Keratinocyte (primary cell): ENCODE measurements at regions not wholly inside any gene's neighbourhood (a gene's known extent, or its start where the extent isn't known, plus 50 kb on each side); places are given as distances from the start of the nearest gene placed in this dataset.

Source experiments
- DNase-seq: peaks from one replicate; pipeline ENCODE4 v3.0.0-alpha.2; 2011; ENCODE audit warnings: low read depth, missing footprints, low spot score
- FAIRE-seq: peaks from 2 replicates; lab custom pipeline; 2011; peaks lifted over from hg19 to GRCh38; lab: Jason Lieb, UNC
- H2AFZ ChIP-seq: 2 replicates; pipeline ENCODE4 v1.6.0; 2012; ENCODE audit warnings: low read length, control low read depth, inconsistent platforms; ENCODE audit not compliant: control insufficient read depth
- H3K27ac ChIP-seq: 2 replicates; pipeline ENCODE4 v1.5.1; 2011; ENCODE audit warnings: low read length; ENCODE audit not compliant: control insufficient read depth, insufficient read depth
- H3K27me3 ChIP-seq: 3 replicates; pipeline ENCODE4 v1.6.0; 2011; ENCODE audit warnings: low read length; ENCODE audit not compliant: control insufficient read depth, insufficient read depth; ENCODE audit errors: extremely low read depth
- H3K36me3 ChIP-seq, 2 experiments: 2 replicates in 1 of 2; 3 replicates in 1 of 2; pipeline ENCODE4 v1.5.1; 2011; ENCODE audit warnings: low read length in 2 of 2, mild to moderate bottlenecking in 1 of 2; ENCODE audit not compliant: control insufficient read depth in 2 of 2, insufficient read depth in 2 of 2; ENCODE audit errors: extremely low read depth in 1 of 2
- H3K4me1 ChIP-seq: 3 replicates; pipeline ENCODE4 v1.5.1; 2011; ENCODE audit warnings: low read length; ENCODE audit not compliant: control insufficient read depth, insufficient read depth; ENCODE audit errors: extremely low read depth
- H3K4me2 ChIP-seq: 3 replicates; pipeline ENCODE4 v1.6.0; 2011; ENCODE audit warnings: low read depth, low read length; ENCODE audit not compliant: control insufficient read depth, insufficient read depth; ENCODE audit errors: extremely low read depth
- H3K4me3 ChIP-seq, 3 experiments: fragments of 200-600 bp in 1 of 3; sonication (generic) in 1 of 3; 2 replicates in 2 of 3; 3 replicates in 1 of 3; pipeline ENCODE4 v1.5.1; 2011 to 2016; ENCODE audit warnings: low read length in 3 of 3, mild to moderate bottlenecking in 3 of 3, control low read depth in 2 of 3, inconsistent platforms in 1 of 3, low read depth in 1 of 3, mixed read lengths in 1 of 3, mixed run types in 1 of 3, moderate library complexity in 1 of 3; ENCODE audit not compliant: control insufficient read depth in 2 of 3, insufficient read depth in 2 of 3; ENCODE audit errors: extremely low read depth in 1 of 3
- H3K79me2 ChIP-seq: 2 replicates; pipeline ENCODE4 v1.6.0; 2012; ENCODE audit warnings: low read length; ENCODE audit not compliant: control insufficient read depth, insufficient read depth
- H3K9ac ChIP-seq: 3 replicates; pipeline ENCODE4 v1.6.0; 2011; ENCODE audit warnings: low read length; ENCODE audit not compliant: control insufficient read depth, insufficient read depth; ENCODE audit errors: extremely low read depth
- H3K9me1 ChIP-seq: 3 replicates; pipeline ENCODE4 v1.6.0; 2011; ENCODE audit warnings: low read length; ENCODE audit not compliant: control insufficient read depth, insufficient read depth; ENCODE audit errors: extremely low read depth
- H3K9me3 ChIP-seq: 2 replicates; pipeline ENCODE4 v1.5.1; 2012; ENCODE audit warnings: low read depth, low read length; ENCODE audit not compliant: control insufficient read depth
- H4K20me1 ChIP-seq: 3 replicates; pipeline ENCODE4 v1.6.0; 2011; ENCODE audit warnings: low read length; ENCODE audit not compliant: control insufficient read depth, insufficient read depth; ENCODE audit errors: extremely low read depth
- CTCF ChIP-seq, 3 experiments: IDR thresholded peaks in 1 of 3; conservative IDR thresholded peaks in 1 of 3; optimal IDR thresholded peaks in 1 of 3; 2 replicates in 2 of 3; 3 replicates in 1 of 3; pipeline versions ENCODE3 to v1.5.1; 2011; ENCODE audit warnings: low read length in 3 of 3, mild to moderate bottlenecking in 3 of 3, moderate library complexity in 2 of 3, control low read depth in 1 of 3, inconsistent platforms in 1 of 3; ENCODE audit not compliant: insufficient read depth in 2 of 3; ENCODE audit errors: extremely low read depth in 1 of 3
- EZH2 ChIP-seq: IDR thresholded peaks from one replicate; pipeline ENCODE4 v1.6.1; 2012; ENCODE audit warnings: inconsistent platforms, mild to moderate bottlenecking, low read length, moderate library complexity
- dilution Hi-C: fragments of 300-500 bp; cut with MboI; formaldehyde crosslinking; loops from one replicate; pipeline ENCODE4 v1.7.0; 2020; ENCODE audit warnings: low sequenced_read_pairs; ENCODE audit not compliant: extremely low pct_ligation_motif_present

- no peak overlapping the region for H3K4me2 ChIP-seq
- no peaks in the 10 kb centered on the region for H3K27me3 ChIP-seq
- no peak overlapping the region for H2AFZ ChIP-seq
- DNase-seq (no peak), FAIRE-seq (no peak)
- no peak overlapping the region for H3K9ac ChIP-seq
- H3K27ac ChIP-seq = no peak overlapping the region
- dilution Hi-C loops = no loop called here
- H3K4me3 ChIP-seq = no peak overlapping the region
- TF ChIP-seq CTCF (optimal IDR thresholded peaks at IDR 0.05 in 1 of 3, IDR thresholded peaks at IDR 0.05 in 1 of 3, conservative IDR thresholded peaks at IDR 0.05 in 1 of 3; ENCODE audit: extremely low read depth in 1 of 3, insufficient read depth in 2 of 3, low read length in 3 of 3) (no peak), EZH2 (no peak)
- H4K20me1 ChIP-seq = no peaks in the 10 kb centered on the region
- no peaks in the 10 kb centered on the region for H3K9me3 ChIP-seq
- H3K36me3 ChIP-seq = no peaks in the 10 kb centered on the region
- H3K79me2 ChIP-seq = no peaks in the 10 kb centered on the region
- H3K4me1 ChIP-seq = no peaks in the 10 kb centered on the region
- H3K9me1 ChIP-seq = no peaks in the 10 kb centered on the region
Observed at GRCh38 chr14:37824939-37825712, 229.7 kb downstream of the TTC6 start.

- Histone ChIP-seq H3K27ac (no peak overlapping the region), H3K9ac (no peak overlapping the region), H3K4me2 (no peak overlapping the region), H3K36me3 (no peaks in the 10 kb centered on the region), H4K20me1 (no peaks in the 10 kb centered on the region), H3K79me2 (no peaks in the 10 kb centered on the region), H3K27me3 (no peaks in the 10 kb centered on the region), H3K9me1 (no peaks in the 10 kb centered on the region), H2AFZ (no peak overlapping the region), H3K9me3 (no peaks in the 10 kb centered on the region), H3K4me3 (no peak overlapping the region), H3K4me1 (no peaks in the 10 kb centered on the region)
- no peak for DNase-seq
- no peak for FAIRE-seq
- dilution Hi-C loops = no loop called here
- TF ChIP-seq EZH2 (no peak), CTCF (optimal IDR thresholded peaks at IDR 0.05 in 1 of 3, IDR thresholded peaks at IDR 0.05 in 1 of 3, conservative IDR thresholded peaks at IDR 0.05 in 1 of 3; ENCODE audit: extremely low read depth in 1 of 3, insufficient read depth in 2 of 3, low read length in 3 of 3) (no peak)
Observed at GRCh38 chr14:37826869-37827268, 231.4 kb downstream of the TTC6 start.
